Limb (tissue), 2 donors: ENCODE measurements at regions not wholly inside any gene's neighbourhood (a gene's known extent, or its start where the extent isn't known, plus 50 kb on each side); places are given as distances from the start of the nearest gene placed in this dataset.

Source experiments
- DNase-seq, 2 donors: peaks; one replicate each; pipeline ENCODE4 v3.0.0-alpha.2; 2016; ENCODE audit errors: extremely low spot score in 2 of 2

GRCh38 chr6:105816847-105817246, 269.3 kb upstream of the PRDM1 start:
- no peak for DNase-seq

- DNase-seq = no peak
These were observed 270.2 kb upstream of the PRDM1 start for GRCh38 chr6:105815661-105816555.

GRCh38 chr6:105814745-105815536, 271.2 kb upstream of the PRDM1 start:
- no peak for DNase-seq

- no peak for DNase-seq
These were observed 275.1 kb upstream of the PRDM1 start for GRCh38 chr6:105810922-105811482.

- DNase-seq = no peak
These were observed 275.8 kb upstream of the PRDM1 start for GRCh38 chr6:105810105-105810921.

GRCh38 chr6:105808571-105808970, 277.6 kb upstream of the PRDM1 start:
- no peak for DNase-seq

GRCh38 chr6:105807905-105808304, 278.2 kb upstream of the PRDM1 start:
- DNase-seq = no peak

GRCh38 chr6:105806486-105806920, 279.6 kb upstream of the PRDM1 start:
- DNase-seq = no peak

- no peak for DNase-seq
These were observed 280.6 kb upstream of the PRDM1 start for GRCh38 chr6:105805501-105806023.

- no peak for DNase-seq
These were observed 281.7 kb upstream of the PRDM1 start for GRCh38 chr6:105804424-105804823.

GRCh38 chr6:105804000-105804399, 282.1 kb upstream of the PRDM1 start:
- DNase-seq = no peak

GRCh38 chr6:105803442-105803841, 282.7 kb upstream of the PRDM1 start:
- no peak for DNase-seq

GRCh38 chr6:105802703-105803102, 283.4 kb upstream of the PRDM1 start:
- no peak for DNase-seq

GRCh38 chr6:105800871-105801270, 285.3 kb upstream of the PRDM1 start:
- no peak for DNase-seq

GRCh38 chr6:105800398-105800797, 285.7 kb upstream of the PRDM1 start:
- DNase-seq = no peak

- peak in 1 of 2 donors; percentile 32 for DNase-seq
These were observed 287.1 kb upstream of the PRDM1 start for GRCh38 chr6:105799056-105799455.

- DNase-seq = no peak
These were observed 288.1 kb upstream of the PRDM1 start for GRCh38 chr6:105797983-105798453.

GRCh38 chr6:105797286-105797979, 288.7 kb upstream of the PRDM1 start:
- DNase-seq = no peak

GRCh38 chr6:105795913-105796517, 290.1 kb upstream of the PRDM1 start:
- no peak for DNase-seq

- DNase-seq = no peak
These were observed 290.8 kb upstream of the PRDM1 start for GRCh38 chr6:105795366-105795765.
